OCI-LY1 (cell line): ENCODE measurements at regions not wholly inside any gene's neighbourhood (a gene's known extent, or its start where the extent isn't known, plus 50 kb on each side); places are given as distances from the start of the nearest gene placed in this dataset.

ENCODE experiments used
- H2AFZ ChIP-seq: fragments of 200-600 bp; sonication (generic), shearing (Covaris generic); 2 replicates; pipeline ENCODE4 v1.6.0; 2014; ENCODE audit warnings: antibody characterized with exemption, mild to moderate bottlenecking, low read length
- H3F3A ChIP-seq: fragments of 200-600 bp; sonication (generic), shearing (Covaris generic); 2 replicates; pipeline ENCODE4 v1.6.0; 2014; ENCODE audit warnings: mild to moderate bottlenecking, antibody characterized with exemption, low read length, moderate library complexity; ENCODE audit not compliant: insufficient read depth
- H3K27ac ChIP-seq: fragments of 200-600 bp; sonication (generic); 2 replicates; pipeline ENCODE4 v1.5.1; 2014; ENCODE audit warnings: low read length, mixed run types, mild to moderate bottlenecking, low read depth; ENCODE audit not compliant: poor library complexity, severe bottlenecking
- H3K27me3 ChIP-seq: fragments of 200-600 bp; sonication (generic); 2 replicates; pipeline ENCODE4 v1.6.0; 2014; ENCODE audit warnings: antibody characterized with exemption, mild to moderate bottlenecking, low read length, moderate library complexity; ENCODE audit not compliant: insufficient read depth
- H3K36me3 ChIP-seq: fragments of 200-600 bp; sonication (generic); 2 replicates; pipeline ENCODE4 v1.6.1; 2014; ENCODE audit warnings: mild to moderate bottlenecking, antibody characterized with exemption, low read length, moderate library complexity, mixed read lengths; ENCODE audit not compliant: insufficient read depth
- H3K4me1 ChIP-seq: fragments of 200-600 bp; sonication (generic); 2 replicates; pipeline ENCODE4 v1.5.1; 2014; ENCODE audit warnings: mild to moderate bottlenecking, low read length, moderate library complexity; ENCODE audit not compliant: insufficient read depth, severe bottlenecking
- H3K4me2 ChIP-seq: fragments of 200-600 bp; sonication (generic), shearing (Covaris generic); 2 replicates; pipeline ENCODE4 v1.6.1; 2014; ENCODE audit warnings: low read length
- H3K4me3 ChIP-seq: fragments of 200-600 bp; sonication (generic); 2 replicates; pipeline ENCODE4 v1.5.1; 2014; ENCODE audit warnings: low read length, low read depth, mild to moderate bottlenecking, mixed read lengths; ENCODE audit not compliant: poor library complexity, severe bottlenecking
- H3K79me2 ChIP-seq: fragments of 200-600 bp; shearing (Covaris generic); 2 replicates; pipeline ENCODE4 v1.6.1; 2016; ENCODE audit warnings: mixed run types, low read length, mixed read lengths; ENCODE audit not compliant: insufficient read depth
- H3K9ac ChIP-seq: fragments of 200-600 bp; sonication (generic), shearing (Covaris generic); 2 replicates; pipeline ENCODE4 v1.6.1; 2014; ENCODE audit warnings: mild to moderate bottlenecking, low read length, mixed read lengths
- H3K9me2 ChIP-seq: fragments of 200-600 bp; sonication (generic), shearing (Covaris generic); 2 replicates; pipeline ENCODE4 v1.6.1; 2014; ENCODE audit warnings: low read depth, mild to moderate bottlenecking, low read length, mixed read lengths
- H3K9me3 ChIP-seq: fragments of 200-600 bp; shearing (Covaris generic); 2 replicates; pipeline ENCODE4 v1.6.1; 2014; ENCODE audit warnings: low read length, mixed read lengths
- H4K20me1 ChIP-seq: fragments of 200-600 bp; sonication (generic), shearing (Covaris generic); 2 replicates; pipeline ENCODE4 v1.6.0; 2016; ENCODE audit warnings: mild to moderate bottlenecking, low read length; ENCODE audit not compliant: insufficient read depth
- EZH2 ChIP-seq: fragments of 200-600 bp; sonication (generic), shearing (Covaris generic); IDR thresholded peaks from 2 replicates; pipeline ENCODE4 v1.8.0; 2017; ENCODE audit warnings: borderline replicate concordance, mixed run types, mild to moderate bottlenecking, antibody characterized with exemption, low read length, moderate library complexity, mixed read lengths
- TF ChIP-seq, protein P1 (sequence below): fragments of 200-600 bp; sonication (generic), shearing (Covaris generic); IDR thresholded peaks from 2 replicates; pipeline ENCODE4 v1.5.1; 2017; ENCODE audit warnings: mild to moderate bottlenecking, antibody characterized with exemption, low read length, moderate library complexity, mixed read lengths

DNA sequence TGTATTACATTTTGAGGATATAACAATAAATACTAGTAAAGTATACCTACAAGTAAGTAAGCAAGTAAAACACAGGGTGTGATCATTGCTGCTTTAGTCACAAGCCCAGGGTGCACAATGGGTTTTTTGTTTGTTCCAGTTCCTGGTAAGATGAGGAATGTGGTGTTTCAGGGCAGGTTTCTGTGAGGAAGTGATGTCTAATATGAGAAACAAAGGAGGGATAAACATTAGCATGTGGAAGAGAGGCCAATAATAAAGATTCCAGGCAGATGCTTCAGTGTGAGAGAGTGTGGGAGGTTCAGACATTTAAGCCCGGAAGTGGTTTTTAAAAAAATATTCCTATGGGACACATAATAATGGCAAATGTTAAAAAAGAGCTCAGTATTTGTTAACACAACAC, 808.1 kb upstream of the USP15 start:
- TF ChIP-seq, protein P1, sequence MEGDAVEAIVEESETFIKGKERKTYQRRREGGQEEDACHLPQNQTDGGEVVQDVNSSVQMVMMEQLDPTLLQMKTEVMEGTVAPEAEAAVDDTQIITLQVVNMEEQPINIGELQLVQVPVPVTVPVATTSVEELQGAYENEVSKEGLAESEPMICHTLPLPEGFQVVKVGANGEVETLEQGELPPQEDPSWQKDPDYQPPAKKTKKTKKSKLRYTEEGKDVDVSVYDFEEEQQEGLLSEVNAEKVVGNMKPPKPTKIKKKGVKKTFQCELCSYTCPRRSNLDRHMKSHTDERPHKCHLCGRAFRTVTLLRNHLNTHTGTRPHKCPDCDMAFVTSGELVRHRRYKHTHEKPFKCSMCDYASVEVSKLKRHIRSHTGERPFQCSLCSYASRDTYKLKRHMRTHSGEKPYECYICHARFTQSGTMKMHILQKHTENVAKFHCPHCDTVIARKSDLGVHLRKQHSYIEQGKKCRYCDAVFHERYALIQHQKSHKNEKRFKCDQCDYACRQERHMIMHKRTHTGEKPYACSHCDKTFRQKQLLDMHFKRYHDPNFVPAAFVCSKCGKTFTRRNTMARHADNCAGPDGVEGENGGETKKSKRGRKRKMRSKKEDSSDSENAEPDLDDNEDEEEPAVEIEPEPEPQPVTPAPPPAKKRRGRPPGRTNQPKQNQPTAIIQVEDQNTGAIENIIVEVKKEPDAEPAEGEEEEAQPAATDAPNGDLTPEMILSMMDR: no peak
- TF ChIP-seq EZH2: no peak
- H3K9me2 ChIP-seq: no peaks in the 10 kb centered on the region

DNA sequence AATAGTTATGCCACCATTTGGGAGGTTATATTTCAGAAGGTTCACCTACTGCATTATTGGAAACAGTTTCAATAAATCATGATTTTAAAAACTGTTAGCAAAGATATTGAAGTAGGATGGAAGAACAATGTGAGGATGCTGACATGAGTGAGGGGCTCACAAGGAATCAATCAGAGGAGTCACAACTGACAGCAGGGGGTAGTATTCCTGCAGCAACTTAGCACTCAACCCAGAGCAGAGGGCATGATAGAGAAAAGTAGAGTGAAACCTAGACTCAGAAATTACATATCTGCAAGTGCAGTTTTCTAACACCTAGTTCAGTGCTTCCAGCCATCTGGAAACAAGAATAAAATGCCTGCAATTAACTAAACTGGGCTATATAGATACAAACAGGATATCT, 772.5 kb upstream of the USP15 start:
- H3K27me3 ChIP-seq: no peaks in the 10 kb centered on the region

More for the DNA sequence above, 808.1 kb upstream of the USP15 start:
- H3K4me2 ChIP-seq: no peak overlapping the region
- no peaks in the 10 kb centered on the region for H3K27me3 ChIP-seq
- H2AFZ ChIP-seq: no peak overlapping the region
- H3K4me3 ChIP-seq: no peak overlapping the region
- no peaks in the 10 kb centered on the region for H3K79me2 ChIP-seq
- no peaks in the 10 kb centered on the region for H4K20me1 ChIP-seq
- no peak overlapping the region for H3K9ac ChIP-seq
- H3K36me3 ChIP-seq: no peaks in the 10 kb centered on the region
- no peaks in the 10 kb centered on the region for H3F3A ChIP-seq
- H3K4me1 ChIP-seq: no peaks in the 10 kb centered on the region
- no peak overlapping the region for H3K27ac ChIP-seq
- no peaks in the 10 kb centered on the region for H3K9me3 ChIP-seq

DNA sequence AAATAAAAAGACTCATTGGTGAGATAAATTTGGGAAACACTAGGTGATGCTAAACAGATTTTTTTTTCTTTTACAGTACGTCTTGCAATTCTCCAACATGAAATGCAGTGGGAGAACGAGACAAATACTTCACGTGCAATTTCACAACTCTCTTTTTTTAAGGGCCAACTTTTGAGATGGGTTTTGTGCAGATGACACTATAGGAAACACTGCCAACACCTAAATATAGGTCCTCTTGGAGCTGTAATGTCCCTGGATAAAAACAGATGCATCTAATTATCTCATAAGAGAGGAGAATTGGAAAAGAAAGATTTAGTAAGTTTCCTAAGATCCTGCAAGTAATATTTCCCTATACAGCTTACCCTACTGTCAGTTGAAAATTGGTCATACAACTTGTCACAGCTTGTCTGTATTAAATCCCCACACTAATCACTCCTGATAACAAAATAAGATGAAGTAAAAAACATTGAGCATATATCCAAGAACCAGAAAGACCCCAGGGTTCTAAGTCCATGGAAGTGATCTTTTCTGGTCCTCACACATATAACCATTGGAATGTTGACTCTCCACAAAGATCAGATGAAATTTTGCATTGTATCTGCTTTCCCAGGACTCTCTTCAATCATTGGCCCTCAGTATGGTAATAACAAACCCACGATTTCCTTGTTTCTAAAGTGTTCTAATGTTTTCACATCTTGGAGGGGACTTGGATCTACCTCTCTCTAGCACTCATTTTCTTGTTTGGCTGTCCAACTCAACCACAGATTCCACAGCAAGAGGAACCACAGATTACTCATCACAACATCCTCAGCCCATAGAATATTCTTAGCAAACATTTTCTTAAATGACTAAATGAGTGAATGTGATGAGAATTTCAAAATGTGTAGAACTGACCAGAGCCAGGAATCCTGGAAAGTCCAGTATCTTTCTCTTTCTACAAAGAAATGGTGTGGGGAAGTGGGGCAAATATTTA, 769.4 kb upstream of the USP15 start:
- Histone ChIP-seq H3K4me2 (no peak overlapping the region), H3K27me3 (no peaks in the 10 kb centered on the region), H3K9me3 (no peaks in the 10 kb centered on the region), H3F3A (no peaks in the 10 kb centered on the region), H3K9ac (no peak overlapping the region), H3K9me2 (no peaks in the 10 kb centered on the region), H4K20me1 (no peaks in the 10 kb centered on the region), H3K79me2 (no peaks in the 10 kb centered on the region), H3K4me3 (no peak overlapping the region), H2AFZ (no peak overlapping the region), H3K27ac (no peak overlapping the region), H3K36me3 (no peaks in the 10 kb centered on the region), H3K4me1 (no peaks in the 10 kb centered on the region)
- TF ChIP-seq, protein P1: no peak
- TF ChIP-seq EZH2: no peak

More for the DNA sequence above, 772.5 kb upstream of the USP15 start:
- Histone ChIP-seq H3K4me3 (no peak overlapping the region), H4K20me1 (no peaks in the 10 kb centered on the region), H3K9ac (no peak overlapping the region), H2AFZ (no peak overlapping the region), H3K4me1 (no peaks in the 10 kb centered on the region), H3K9me2 (no peaks in the 10 kb centered on the region), H3K79me2 (no peaks in the 10 kb centered on the region), H3F3A (no peaks in the 10 kb centered on the region), H3K9me3 (no peaks in the 10 kb centered on the region), H3K27ac (no peak overlapping the region), H3K4me2 (no peak overlapping the region), H3K36me3 (no peaks in the 10 kb centered on the region)
- TF ChIP-seq, protein P1: peak; percentile 23
- TF ChIP-seq EZH2: no peak
